SK-N-SH (cell line): ENCODE measurements at regions not wholly inside any gene's neighbourhood (a gene's known extent, or its start where the extent isn't known, plus 50 kb on each side); places are given as distances from the start of the nearest gene placed in this dataset.
"Not testable (repeated sequence)": the region's sequence is repeated elsewhere in the genome, so short reads cannot be mapped to it uniquely, and the experiment has no call there.

Source experiments
- ELF1 ChIP-seq: IDR thresholded peaks from 2 replicates; pipeline ENCODE4 v1.4.0; 2012
- EP300 ChIP-seq, 2 experiments: IDR thresholded peaks; 2 replicates each; pipeline versions ENCODE4 v1.4.0 to v1.6.1; 2012; ENCODE audit warnings: borderline replicate concordance in 1 of 2, low read depth in 1 of 2, low read length in 1 of 2
- FOXM1 ChIP-seq: IDR thresholded peaks from 2 replicates; pipeline ENCODE4 v1.4.0; 2012; ENCODE audit warnings: low read depth, mild to moderate bottlenecking
- MXI1 ChIP-seq: IDR thresholded peaks from 2 replicates; pipeline ENCODE4 v1.6.1; 2012; ENCODE audit warnings: mild to moderate bottlenecking, low read depth, low read length, improper control_type of control experiment
- RAD21 ChIP-seq: IDR thresholded peaks from 2 replicates; pipeline ENCODE4 v1.6.1; 2012; ENCODE audit warnings: mild to moderate bottlenecking, low read length
- SMC3 ChIP-seq: IDR thresholded peaks from 2 replicates; pipeline ENCODE4 v1.6.1; 2012; ENCODE audit warnings: low read depth, low read length, improper control_type of control experiment
- TF ChIP-seq, protein P1 (sequence below): IDR thresholded peaks from 2 replicates; pipeline ENCODE4 v1.6.1; 2012; ENCODE audit warnings: mild to moderate bottlenecking, low read depth, low read length, moderate library complexity
- TF ChIP-seq, protein P2 (sequence below): fragments of 200-600 bp; sonication (generic); IDR thresholded peaks from 2 replicates; pipeline ENCODE4 v1.6.1; 2017; ENCODE audit warnings: antibody characterized with exemption, mild to moderate bottlenecking, moderate library complexity
- TF ChIP-seq, protein P3 (sequence below): IDR thresholded peaks from 2 replicates; pipeline ENCODE4 v1.4.0; 2012; ENCODE audit warnings: low read depth
- TF ChIP-seq, protein P4 (sequence below): IDR thresholded peaks from 2 replicates; pipeline ENCODE4 v1.4.0; 2012; ENCODE audit warnings: low read depth, borderline replicate concordance

DNA sequence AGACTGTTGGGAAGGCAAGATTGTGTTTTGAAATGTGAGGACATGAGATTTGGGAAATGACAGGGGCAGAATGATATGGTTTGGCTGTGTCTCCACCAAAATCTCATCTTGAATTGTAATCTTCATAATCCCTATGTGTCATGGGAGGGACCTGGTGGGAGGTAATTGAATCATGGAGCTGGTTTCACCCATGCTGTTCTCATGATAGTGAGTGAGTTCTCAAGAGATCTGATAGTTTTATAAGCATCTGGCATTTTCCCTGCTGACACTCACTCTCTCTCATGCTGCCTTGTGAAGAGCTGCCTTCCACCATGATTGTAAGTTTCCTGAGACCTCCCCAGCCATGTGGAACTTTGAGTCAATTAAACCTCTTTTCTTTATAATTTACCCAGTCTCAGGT is 406.2 kb downstream of the KIF20B start:
- TF ChIP-seq SMC3; ELF1; FOXM1; EP300 (IDR thresholded peaks at IDR 0.05; ENCODE audit: borderline replicate concordance in 1 of 2, low read depth in 1 of 2, low read length in 1 of 2); MXI1; RAD21: not testable (repeated sequence)
- TF ChIP-seq, protein P1, sequence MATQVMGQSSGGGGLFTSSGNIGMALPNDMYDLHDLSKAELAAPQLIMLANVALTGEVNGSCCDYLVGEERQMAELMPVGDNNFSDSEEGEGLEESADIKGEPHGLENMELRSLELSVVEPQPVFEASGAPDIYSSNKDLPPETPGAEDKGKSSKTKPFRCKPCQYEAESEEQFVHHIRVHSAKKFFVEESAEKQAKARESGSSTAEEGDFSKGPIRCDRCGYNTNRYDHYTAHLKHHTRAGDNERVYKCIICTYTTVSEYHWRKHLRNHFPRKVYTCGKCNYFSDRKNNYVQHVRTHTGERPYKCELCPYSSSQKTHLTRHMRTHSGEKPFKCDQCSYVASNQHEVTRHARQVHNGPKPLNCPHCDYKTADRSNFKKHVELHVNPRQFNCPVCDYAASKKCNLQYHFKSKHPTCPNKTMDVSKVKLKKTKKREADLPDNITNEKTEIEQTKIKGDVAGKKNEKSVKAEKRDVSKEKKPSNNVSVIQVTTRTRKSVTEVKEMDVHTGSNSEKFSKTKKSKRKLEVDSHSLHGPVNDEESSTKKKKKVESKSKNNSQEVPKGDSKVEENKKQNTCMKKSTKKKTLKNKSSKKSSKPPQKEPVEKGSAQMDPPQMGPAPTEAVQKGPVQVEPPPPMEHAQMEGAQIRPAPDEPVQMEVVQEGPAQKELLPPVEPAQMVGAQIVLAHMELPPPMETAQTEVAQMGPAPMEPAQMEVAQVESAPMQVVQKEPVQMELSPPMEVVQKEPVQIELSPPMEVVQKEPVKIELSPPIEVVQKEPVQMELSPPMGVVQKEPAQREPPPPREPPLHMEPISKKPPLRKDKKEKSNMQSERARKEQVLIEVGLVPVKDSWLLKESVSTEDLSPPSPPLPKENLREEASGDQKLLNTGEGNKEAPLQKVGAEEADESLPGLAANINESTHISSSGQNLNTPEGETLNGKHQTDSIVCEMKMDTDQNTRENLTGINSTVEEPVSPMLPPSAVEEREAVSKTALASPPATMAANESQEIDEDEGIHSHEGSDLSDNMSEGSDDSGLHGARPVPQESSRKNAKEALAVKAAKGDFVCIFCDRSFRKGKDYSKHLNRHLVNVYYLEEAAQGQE: not testable (repeated sequence)
- TF ChIP-seq, protein P2, sequence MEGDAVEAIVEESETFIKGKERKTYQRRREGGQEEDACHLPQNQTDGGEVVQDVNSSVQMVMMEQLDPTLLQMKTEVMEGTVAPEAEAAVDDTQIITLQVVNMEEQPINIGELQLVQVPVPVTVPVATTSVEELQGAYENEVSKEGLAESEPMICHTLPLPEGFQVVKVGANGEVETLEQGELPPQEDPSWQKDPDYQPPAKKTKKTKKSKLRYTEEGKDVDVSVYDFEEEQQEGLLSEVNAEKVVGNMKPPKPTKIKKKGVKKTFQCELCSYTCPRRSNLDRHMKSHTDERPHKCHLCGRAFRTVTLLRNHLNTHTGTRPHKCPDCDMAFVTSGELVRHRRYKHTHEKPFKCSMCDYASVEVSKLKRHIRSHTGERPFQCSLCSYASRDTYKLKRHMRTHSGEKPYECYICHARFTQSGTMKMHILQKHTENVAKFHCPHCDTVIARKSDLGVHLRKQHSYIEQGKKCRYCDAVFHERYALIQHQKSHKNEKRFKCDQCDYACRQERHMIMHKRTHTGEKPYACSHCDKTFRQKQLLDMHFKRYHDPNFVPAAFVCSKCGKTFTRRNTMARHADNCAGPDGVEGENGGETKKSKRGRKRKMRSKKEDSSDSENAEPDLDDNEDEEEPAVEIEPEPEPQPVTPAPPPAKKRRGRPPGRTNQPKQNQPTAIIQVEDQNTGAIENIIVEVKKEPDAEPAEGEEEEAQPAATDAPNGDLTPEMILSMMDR: not testable (repeated sequence)
- TF ChIP-seq, protein P3, sequence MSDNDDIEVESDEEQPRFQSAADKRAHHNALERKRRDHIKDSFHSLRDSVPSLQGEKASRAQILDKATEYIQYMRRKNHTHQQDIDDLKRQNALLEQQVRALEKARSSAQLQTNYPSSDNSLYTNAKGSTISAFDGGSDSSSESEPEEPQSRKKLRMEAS: not testable (repeated sequence)
- TF ChIP-seq, protein P4, sequence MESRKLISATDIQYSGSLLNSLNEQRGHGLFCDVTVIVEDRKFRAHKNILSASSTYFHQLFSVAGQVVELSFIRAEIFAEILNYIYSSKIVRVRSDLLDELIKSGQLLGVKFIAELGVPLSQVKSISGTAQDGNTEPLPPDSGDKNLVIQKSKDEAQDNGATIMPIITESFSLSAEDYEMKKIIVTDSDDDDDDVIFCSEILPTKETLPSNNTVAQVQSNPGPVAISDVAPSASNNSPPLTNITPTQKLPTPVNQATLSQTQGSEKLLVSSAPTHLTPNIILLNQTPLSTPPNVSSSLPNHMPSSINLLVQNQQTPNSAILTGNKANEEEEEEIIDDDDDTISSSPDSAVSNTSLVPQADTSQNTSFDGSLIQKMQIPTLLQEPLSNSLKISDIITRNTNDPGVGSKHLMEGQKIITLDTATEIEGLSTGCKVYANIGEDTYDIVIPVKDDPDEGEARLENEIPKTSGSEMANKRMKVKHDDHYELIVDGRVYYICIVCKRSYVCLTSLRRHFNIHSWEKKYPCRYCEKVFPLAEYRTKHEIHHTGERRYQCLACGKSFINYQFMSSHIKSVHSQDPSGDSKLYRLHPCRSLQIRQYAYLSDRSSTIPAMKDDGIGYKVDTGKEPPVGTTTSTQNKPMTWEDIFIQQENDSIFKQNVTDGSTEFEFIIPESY: not testable (repeated sequence)
